ENCODE measurements at regions not wholly inside any gene's neighbourhood (a gene's known extent, or its start where the extent isn't known, plus 50 kb on each side); places are given as distances from the start of the nearest gene placed in this dataset.

- TF ChIP-seq ZNF521 (tag by site-specific recombination; IDR thresholded peaks at IDR 0.05): no peak
- TF ChIP-seq CTCF (tag by site-specific recombination; IDR thresholded peaks at IDR 0.05): no peak
- TF ChIP-seq ZNF548 (tag by site-specific recombination; IDR thresholded peaks at IDR 0.05): no peak
- TF ChIP-seq, protein P1, sequence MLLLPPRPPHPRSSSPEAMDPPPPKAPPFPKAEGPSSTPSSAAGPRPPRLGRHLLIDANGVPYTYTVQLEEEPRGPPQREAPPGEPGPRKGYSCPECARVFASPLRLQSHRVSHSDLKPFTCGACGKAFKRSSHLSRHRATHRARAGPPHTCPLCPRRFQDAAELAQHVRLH (tag by site-specific recombination; IDR thresholded peaks at IDR 0.05): no peak
- no peak for TF ChIP-seq ZNF600 (tag by site-specific recombination; IDR thresholded peaks at IDR 0.05)
- TF ChIP-seq ZNF114 (tag by site-specific recombination; IDR thresholded peaks at IDR 0.05): no peak
- H3K36me3 ChIP-seq (ENCODE audit: control insufficient read depth in 2 of 2, insufficient read depth in 1 of 2, low read length in 2 of 2): no peaks in the 10 kb centered on the region
- no peaks in the 10 kb centered on the region for H3K4me1 ChIP-seq (ENCODE audit: control insufficient read depth, insufficient read depth, low read length)
- H3K4me3 ChIP-seq (ENCODE audit: low read depth, low read length): no peak overlapping the region
- no peak overlapping the region for H3K27ac ChIP-seq (ENCODE audit: extremely low read depth, low read depth, low read length)
- CTCF ChIA-PET: no interaction called here
- POLR2A ChIA-PET: no interaction called here
- H3K9me3 ChIP-seq (ENCODE audit: control insufficient read depth, insufficient read depth, low read depth, low read length): no peaks in the 10 kb centered on the region
These were observed 342.6 kb downstream of the GPM6A start for GRCh38 chr4:175469514-175469913.

GRCh38 chr4:175470131-175470530 lies 341.9 kb downstream of the GPM6A start:
- Histone ChIP-seq H3K27ac (ENCODE audit: extremely low read depth, low read depth, low read length) (no peak overlapping the region), H3K4me1 (ENCODE audit: control insufficient read depth, insufficient read depth, low read length) (no peaks in the 10 kb centered on the region), H3K4me3 (ENCODE audit: low read depth, low read length) (no peak overlapping the region), H3K36me3 (ENCODE audit: control insufficient read depth in 2 of 2, insufficient read depth in 1 of 2, low read length in 2 of 2) (no peaks in the 10 kb centered on the region), H3K9me3 (ENCODE audit: control insufficient read depth, insufficient read depth, low read depth, low read length) (no peaks in the 10 kb centered on the region)
- TF ChIP-seq ZNF155 (tag by site-specific recombination; IDR thresholded peaks at IDR 0.05): no peak
- TF ChIP-seq ZNF37A (tag by site-specific recombination; IDR thresholded peaks at IDR 0.05): no peak
- no peak for TF ChIP-seq TRIM28 (IDR thresholded peaks at IDR 0.05; ENCODE audit: borderline replicate concordance, low read length)
- no peak for TF ChIP-seq ZBTB44 (tag by site-specific recombination; IDR thresholded peaks at IDR 0.05)
- TF ChIP-seq, protein P2, sequence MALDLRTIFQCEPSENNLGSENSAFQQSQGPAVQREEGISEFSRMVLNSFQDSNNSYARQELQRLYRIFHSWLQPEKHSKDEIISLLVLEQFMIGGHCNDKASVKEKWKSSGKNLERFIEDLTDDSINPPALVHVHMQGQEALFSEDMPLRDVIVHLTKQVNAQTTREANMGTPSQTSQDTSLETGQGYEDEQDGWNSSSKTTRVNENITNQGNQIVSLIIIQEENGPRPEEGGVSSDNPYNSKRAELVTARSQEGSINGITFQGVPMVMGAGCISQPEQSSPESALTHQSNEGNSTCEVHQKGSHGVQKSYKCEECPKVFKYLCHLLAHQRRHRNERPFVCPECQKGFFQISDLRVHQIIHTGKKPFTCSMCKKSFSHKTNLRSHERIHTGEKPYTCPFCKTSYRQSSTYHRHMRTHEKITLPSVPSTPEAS (tag by site-specific recombination; IDR thresholded peaks at IDR 0.05): no peak
- no peak for TF ChIP-seq ZNF830 (tag by site-specific recombination; IDR thresholded peaks at IDR 0.05; ENCODE audit: low read depth)
- TF ChIP-seq ZNF133 (tag by site-specific recombination; IDR thresholded peaks at IDR 0.05): no peak
- TF ChIP-seq, protein P3, sequence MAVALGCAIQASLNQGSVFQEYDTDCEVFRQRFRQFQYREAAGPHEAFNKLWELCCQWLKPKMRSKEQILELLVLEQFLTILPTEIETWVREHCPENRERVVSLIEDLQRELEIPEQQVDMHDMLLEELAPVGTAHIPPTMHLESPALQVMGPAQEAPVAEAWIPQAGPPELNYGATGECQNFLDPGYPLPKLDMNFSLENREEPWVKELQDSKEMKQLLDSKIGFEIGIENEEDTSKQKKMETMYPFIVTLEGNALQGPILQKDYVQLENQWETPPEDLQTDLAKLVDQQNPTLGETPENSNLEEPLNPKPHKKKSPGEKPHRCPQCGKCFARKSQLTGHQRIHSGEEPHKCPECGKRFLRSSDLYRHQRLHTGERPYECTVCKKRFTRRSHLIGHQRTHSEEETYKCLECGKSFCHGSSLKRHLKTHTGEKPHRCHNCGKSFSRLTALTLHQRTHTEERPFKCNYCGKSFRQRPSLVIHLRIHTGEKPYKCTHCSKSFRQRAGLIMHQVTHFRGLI (tag by site-specific recombination; IDR thresholded peaks at IDR 0.05): no peak
- no peak for TF ChIP-seq ZNF561 (tag by site-specific recombination; IDR thresholded peaks at IDR 0.05; ENCODE audit: borderline replicate concordance)
- TF ChIP-seq SP3 (tag by site-specific recombination; IDR thresholded peaks at IDR 0.05): no peak
- no peak for TF ChIP-seq ZNF324 (tag by site-specific recombination; IDR thresholded peaks at IDR 0.05)
- TF ChIP-seq ZNF16 (tag by site-specific recombination; IDR thresholded peaks at IDR 0.05; ENCODE audit: low read depth): no peak
- ChIA-PET CTCF (no interaction called here), POLR2A (no interaction called here)

Data from HEK293 (cell line).